ENCODE measurements at regions not wholly inside any gene's neighbourhood (a gene's known extent, or its start where the extent isn't known, plus 50 kb on each side); places are given as distances from the start of the nearest gene placed in this dataset.
A peak's percentile ranks its signal among the peaks of the same experiment; 100 is the strongest.

- no peaks in the 10 kb centered on the region for H4K20me1 ChIP-seq (ENCODE audit: insufficient read depth, poor library complexity, severe bottlenecking)
- H3K4me1 ChIP-seq (ENCODE audit: insufficient read depth) = no peaks in the 10 kb centered on the region
- H3K27ac ChIP-seq = no peak overlapping the region
- no peak overlapping the region for H3K4me2 ChIP-seq
- TF ChIP-seq EZH2 (IDR thresholded peaks at IDR 0.05; ENCODE audit: borderline replicate concordance) = no peak
- no peak for TF ChIP-seq EZH2phosphoT487 (IDR thresholded peaks at IDR 0.05; ENCODE audit: low read depth, severe bottlenecking, unreplicated experiment)
- TF ChIP-seq, protein P1, sequence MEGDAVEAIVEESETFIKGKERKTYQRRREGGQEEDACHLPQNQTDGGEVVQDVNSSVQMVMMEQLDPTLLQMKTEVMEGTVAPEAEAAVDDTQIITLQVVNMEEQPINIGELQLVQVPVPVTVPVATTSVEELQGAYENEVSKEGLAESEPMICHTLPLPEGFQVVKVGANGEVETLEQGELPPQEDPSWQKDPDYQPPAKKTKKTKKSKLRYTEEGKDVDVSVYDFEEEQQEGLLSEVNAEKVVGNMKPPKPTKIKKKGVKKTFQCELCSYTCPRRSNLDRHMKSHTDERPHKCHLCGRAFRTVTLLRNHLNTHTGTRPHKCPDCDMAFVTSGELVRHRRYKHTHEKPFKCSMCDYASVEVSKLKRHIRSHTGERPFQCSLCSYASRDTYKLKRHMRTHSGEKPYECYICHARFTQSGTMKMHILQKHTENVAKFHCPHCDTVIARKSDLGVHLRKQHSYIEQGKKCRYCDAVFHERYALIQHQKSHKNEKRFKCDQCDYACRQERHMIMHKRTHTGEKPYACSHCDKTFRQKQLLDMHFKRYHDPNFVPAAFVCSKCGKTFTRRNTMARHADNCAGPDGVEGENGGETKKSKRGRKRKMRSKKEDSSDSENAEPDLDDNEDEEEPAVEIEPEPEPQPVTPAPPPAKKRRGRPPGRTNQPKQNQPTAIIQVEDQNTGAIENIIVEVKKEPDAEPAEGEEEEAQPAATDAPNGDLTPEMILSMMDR (IDR thresholded peaks at IDR 0.05; ENCODE audit: poor library complexity) = no peak
- DNase-seq (ENCODE audit: low spot score) = peak; percentile 30
- H3K4me3 ChIP-seq = no peak overlapping the region
- no peaks in the 10 kb centered on the region for H3K36me3 ChIP-seq (replicated peaks; ENCODE audit: insufficient read depth, low read depth)
- H3K27me3 ChIP-seq = peaks cover 7% of the 10 kb centered on the region
- no peak overlapping the region for H2AFZ ChIP-seq
- H3K9me2 ChIP-seq (replicated peaks; ENCODE audit: insufficient read depth) = no peaks in the 10 kb centered on the region
- no peaks in the 10 kb centered on the region for H3K79me2 ChIP-seq
- WGBS (ENCODE audit: low lambda C conversion rate, missing lambda C conversion rate) = 44% methylated on average over 3 of the region's 3 CpGs
- H3K9me3 ChIP-seq (ENCODE audit: low read depth) = no peaks in the 10 kb centered on the region
Measured at GRCh38 chr20:37630993-37631392, 62.8 kb upstream of the CTNNBL1 start.

GRCh38 chr20:37630166-37630565 is 63.7 kb upstream of the CTNNBL1 start:
- Histone ChIP-seq H3K9me2 (replicated peaks; ENCODE audit: insufficient read depth) (no peaks in the 10 kb centered on the region), H4K20me1 (ENCODE audit: insufficient read depth, poor library complexity, severe bottlenecking) (no peaks in the 10 kb centered on the region)

GRCh38 chr20:37627767-37628130 is 66.1 kb upstream of the CTNNBL1 start:
- no peak for TF ChIP-seq EZH2phosphoT487 (IDR thresholded peaks at IDR 0.05; ENCODE audit: low read depth, severe bottlenecking, unreplicated experiment)
- TF ChIP-seq EZH2 (IDR thresholded peaks at IDR 0.05; ENCODE audit: borderline replicate concordance) = no peak
- TF ChIP-seq, protein P1 (IDR thresholded peaks at IDR 0.05; ENCODE audit: poor library complexity) = no peak
- Histone ChIP-seq H4K20me1 (ENCODE audit: insufficient read depth, poor library complexity, severe bottlenecking) (no peaks in the 10 kb centered on the region), H3K79me2 (no peaks in the 10 kb centered on the region), H3K27ac (no peak overlapping the region), H3K4me2 (no peak overlapping the region), H3K27me3 (peaks cover 7% of the 10 kb centered on the region), H3K4me3 (no peak overlapping the region), H3K36me3 (replicated peaks; ENCODE audit: insufficient read depth, low read depth) (no peaks in the 10 kb centered on the region), H3K9me2 (replicated peaks; ENCODE audit: insufficient read depth) (no peaks in the 10 kb centered on the region), H3K9me3 (ENCODE audit: low read depth) (no peaks in the 10 kb centered on the region), H2AFZ (no peak overlapping the region), H3K4me1 (ENCODE audit: insufficient read depth) (no peaks in the 10 kb centered on the region)
- DNase-seq (ENCODE audit: low spot score) = no peak

More at GRCh38 chr20:37630166-37630565, 63.7 kb upstream of the CTNNBL1 start:
- Histone ChIP-seq H3K79me2 (no peaks in the 10 kb centered on the region), H3K36me3 (replicated peaks; ENCODE audit: insufficient read depth, low read depth) (no peaks in the 10 kb centered on the region), H3K9me3 (ENCODE audit: low read depth) (no peaks in the 10 kb centered on the region), H3K27me3 (peaks cover 7% of the 10 kb centered on the region), H3K4me1 (ENCODE audit: insufficient read depth) (no peaks in the 10 kb centered on the region), H3K27ac (no peak overlapping the region), H2AFZ (no peak overlapping the region), H3K4me3 (no peak overlapping the region), H3K4me2 (no peak overlapping the region)
- WGBS (ENCODE audit: low lambda C conversion rate, missing lambda C conversion rate) = 46% methylated on average over 2 of the region's 2 CpGs
- TF ChIP-seq EZH2 (IDR thresholded peaks at IDR 0.05; ENCODE audit: borderline replicate concordance) = no peak
- TF ChIP-seq, protein P1 (IDR thresholded peaks at IDR 0.05; ENCODE audit: poor library complexity) = no peak
- TF ChIP-seq EZH2phosphoT487 (IDR thresholded peaks at IDR 0.05; ENCODE audit: low read depth, severe bottlenecking, unreplicated experiment) = no peak
- peak; percentile 26 for DNase-seq (ENCODE audit: low spot score)
